ENCODE measurements at regions not wholly inside any gene's neighbourhood (a gene's known extent, or its start where the extent isn't known, plus 50 kb on each side); places are given as distances from the start of the nearest gene placed in this dataset.

DNA sequence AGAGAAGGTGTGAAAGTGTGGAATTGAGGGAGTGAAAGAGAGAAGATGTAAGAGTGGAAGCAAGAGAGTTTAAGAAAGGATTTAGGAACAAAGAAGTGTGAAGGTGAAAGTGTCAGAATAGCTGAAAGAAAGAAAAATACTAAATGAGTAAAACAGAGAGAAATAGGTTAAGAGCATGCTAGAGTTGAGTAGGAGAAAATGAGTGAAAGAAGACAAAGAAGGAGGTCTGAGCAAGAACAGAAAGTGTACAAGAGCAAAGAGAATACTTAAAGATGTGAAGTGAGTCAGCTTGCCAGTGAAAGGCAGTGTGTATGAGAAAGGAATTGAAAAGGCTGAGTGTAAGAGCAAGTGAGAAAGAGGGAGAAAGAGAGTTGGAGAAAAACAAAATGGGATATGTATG, 348.8 kb upstream of the BCHE start:
- Histone ChIP-seq H3K9me3 (no peaks in the 10 kb centered on the region), H3K4me2 (no peak overlapping the region), H3K36me3 (no peaks in the 10 kb centered on the region), H3K27me3 (no peaks in the 10 kb centered on the region), H3K4me1 (no peaks in the 10 kb centered on the region), H3K9ac (no peak overlapping the region), H3K27ac (no peak overlapping the region), H3K4me3 (no peak overlapping the region), H4K20me1 (no peaks in the 10 kb centered on the region)
- TF ChIP-seq Cebpa-rat (IDR thresholded peaks at IDR 0.05), result no peak

GRCh38 chr3:166177130-166177529, 339.9 kb upstream of the BCHE start:
- Histone ChIP-seq H3K4me1 (no peaks in the 10 kb centered on the region), H3K36me3 (no peaks in the 10 kb centered on the region), H4K20me1 (no peaks in the 10 kb centered on the region), H3K27me3 (no peaks in the 10 kb centered on the region), H3K4me3 (no peak overlapping the region), H3K9ac (no peak overlapping the region), H3K4me2 (no peak overlapping the region), H3K27ac (no peak overlapping the region), H3K9me3 (no peaks in the 10 kb centered on the region)
- no peak for TF ChIP-seq Cebpa-rat (IDR thresholded peaks at IDR 0.05)

GRCh38 chr3:166171695-166172094, 334.5 kb upstream of the BCHE start:
- no peaks in the 10 kb centered on the region for H3K9me3 ChIP-seq
- H3K27me3 ChIP-seq, result no peaks in the 10 kb centered on the region
- no peaks in the 10 kb centered on the region for H4K20me1 ChIP-seq
- H3K4me3 ChIP-seq, result no peak overlapping the region
- H3K9ac ChIP-seq, result no peak overlapping the region
- H3K27ac ChIP-seq, result no peak overlapping the region
- no peak for TF ChIP-seq Cebpa-rat (IDR thresholded peaks at IDR 0.05)
- no peaks in the 10 kb centered on the region for H3K36me3 ChIP-seq
- H3K4me2 ChIP-seq, result no peak overlapping the region
- no peaks in the 10 kb centered on the region for H3K4me1 ChIP-seq

DNA sequence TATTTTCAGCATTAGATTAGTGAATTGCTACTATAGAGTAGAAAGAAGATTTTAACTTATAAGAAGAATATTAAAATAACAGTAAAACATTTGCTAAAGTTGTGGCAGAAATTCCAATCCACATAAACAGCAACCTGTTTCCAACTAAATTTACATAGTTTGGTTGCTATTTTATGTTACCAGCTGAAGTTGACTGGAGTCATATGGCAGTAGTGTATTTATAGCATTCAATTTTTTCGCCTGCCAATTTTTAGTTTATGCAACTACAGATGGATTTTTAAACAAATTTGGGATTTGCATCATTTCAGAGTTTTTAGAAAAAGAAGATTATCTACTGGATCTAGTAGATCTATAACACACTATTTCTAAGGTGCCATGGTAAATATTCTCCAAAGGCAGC, 332.5 kb upstream of the BCHE start:
- H4K20me1 ChIP-seq, result no peaks in the 10 kb centered on the region
- TF ChIP-seq Cebpa-rat (IDR thresholded peaks at IDR 0.05), result no peak
- H3K9me3 ChIP-seq, result no peaks in the 10 kb centered on the region
- no peaks in the 10 kb centered on the region for H3K27me3 ChIP-seq
- no peaks in the 10 kb centered on the region for H3K36me3 ChIP-seq
- no peak overlapping the region for H3K9ac ChIP-seq
- H3K4me1 ChIP-seq, result no peaks in the 10 kb centered on the region
- no peak overlapping the region for H3K4me2 ChIP-seq
- no peak overlapping the region for H3K27ac ChIP-seq
- H3K4me3 ChIP-seq, result no peak overlapping the region

- no peak overlapping the region for H3K27ac ChIP-seq
- no peak overlapping the region for H3K4me2 ChIP-seq
- H3K9ac ChIP-seq, result no peak overlapping the region
- H4K20me1 ChIP-seq, result no peaks in the 10 kb centered on the region
- no peaks in the 10 kb centered on the region for H3K9me3 ChIP-seq
- no peak overlapping the region for H3K4me3 ChIP-seq
- no peaks in the 10 kb centered on the region for H3K4me1 ChIP-seq
- H3K27me3 ChIP-seq, result no peaks in the 10 kb centered on the region
- no peak for TF ChIP-seq Cebpa-rat (IDR thresholded peaks at IDR 0.05)
- no peaks in the 10 kb centered on the region for H3K36me3 ChIP-seq
Measured at GRCh38 chr3:166127969-166128368, 290.7 kb upstream of the BCHE start.

- no peaks in the 10 kb centered on the region for H3K4me1 ChIP-seq
- no peaks in the 10 kb centered on the region for H4K20me1 ChIP-seq
- no peaks in the 10 kb centered on the region for H3K36me3 ChIP-seq
- no peak overlapping the region for H3K27ac ChIP-seq
- H3K27me3 ChIP-seq, result no peaks in the 10 kb centered on the region
- no peak overlapping the region for H3K9ac ChIP-seq
- no peak overlapping the region for H3K4me3 ChIP-seq
- TF ChIP-seq Cebpa-rat (IDR thresholded peaks at IDR 0.05), result no peak
- no peaks in the 10 kb centered on the region for H3K9me3 ChIP-seq
- H3K4me2 ChIP-seq, result no peak overlapping the region
Measured at GRCh38 chr3:166125179-166125578, 288.0 kb upstream of the BCHE start.

GRCh38 chr3:166123576-166123975, 286.4 kb upstream of the BCHE start:
- H3K9ac ChIP-seq, result no peak overlapping the region
- no peaks in the 10 kb centered on the region for H3K4me1 ChIP-seq
- no peak overlapping the region for H3K4me2 ChIP-seq
- no peak overlapping the region for H3K4me3 ChIP-seq
- no peaks in the 10 kb centered on the region for H3K36me3 ChIP-seq
- no peaks in the 10 kb centered on the region for H3K27me3 ChIP-seq
- no peaks in the 10 kb centered on the region for H4K20me1 ChIP-seq
- no peak overlapping the region for H3K27ac ChIP-seq
- no peak for TF ChIP-seq Cebpa-rat (IDR thresholded peaks at IDR 0.05)
- H3K9me3 ChIP-seq, result no peaks in the 10 kb centered on the region

GRCh38 chr3:166123088-166123487, 285.9 kb upstream of the BCHE start:
- H3K9ac ChIP-seq, result no peak overlapping the region
- no peaks in the 10 kb centered on the region for H3K27me3 ChIP-seq
- H3K9me3 ChIP-seq, result no peaks in the 10 kb centered on the region
- H4K20me1 ChIP-seq, result no peaks in the 10 kb centered on the region
- H3K4me2 ChIP-seq, result no peak overlapping the region
- H3K4me1 ChIP-seq, result no peaks in the 10 kb centered on the region
- no peaks in the 10 kb centered on the region for H3K36me3 ChIP-seq
- H3K27ac ChIP-seq, result no peak overlapping the region
- no peak for TF ChIP-seq Cebpa-rat (IDR thresholded peaks at IDR 0.05)
- no peak overlapping the region for H3K4me3 ChIP-seq

- Histone ChIP-seq H4K20me1 (no peaks in the 10 kb centered on the region), H3K4me3 (no peak overlapping the region), H3K36me3 (no peaks in the 10 kb centered on the region), H3K4me1 (no peaks in the 10 kb centered on the region), H3K9ac (no peak overlapping the region), H3K27me3 (no peaks in the 10 kb centered on the region), H3K9me3 (no peaks in the 10 kb centered on the region), H3K27ac (no peak overlapping the region), H3K4me2 (no peak overlapping the region)
- no peak for TF ChIP-seq Cebpa-rat (IDR thresholded peaks at IDR 0.05)
Measured at GRCh38 chr3:166118049-166118448, 280.8 kb upstream of the BCHE start.

- Histone ChIP-seq H3K9ac (no peak overlapping the region), H3K4me1 (no peaks in the 10 kb centered on the region), H3K4me3 (no peak overlapping the region), H3K27me3 (no peaks in the 10 kb centered on the region), H3K27ac (no peak overlapping the region), H3K36me3 (no peaks in the 10 kb centered on the region), H3K4me2 (no peak overlapping the region), H4K20me1 (no peaks in the 10 kb centered on the region), H3K9me3 (no peaks in the 10 kb centered on the region)
- TF ChIP-seq Cebpa-rat (IDR thresholded peaks at IDR 0.05), result no peak
Measured at GRCh38 chr3:166114448-166114847, 277.2 kb upstream of the BCHE start.

DNA sequence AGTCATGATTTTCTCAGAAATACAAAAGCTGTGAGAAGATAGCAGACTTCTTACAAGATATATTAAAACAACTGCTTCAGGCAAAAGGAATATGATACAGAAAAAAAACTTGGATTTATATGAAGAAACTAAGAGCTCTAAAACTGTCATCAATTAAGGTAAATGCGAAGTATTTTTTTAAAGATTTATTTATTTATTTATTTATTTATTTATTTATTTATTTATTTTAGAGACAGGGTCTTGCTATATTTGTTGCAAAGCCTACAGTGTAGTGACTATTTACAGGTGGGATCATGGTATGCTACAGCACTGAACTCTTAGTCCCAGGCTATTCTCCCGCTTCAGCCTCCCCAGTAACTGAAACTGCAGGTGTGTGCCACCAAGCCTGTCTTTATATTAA, 274.3 kb upstream of the BCHE start:
- Histone ChIP-seq H3K36me3 (no peaks in the 10 kb centered on the region), H3K27ac (no peak overlapping the region), H3K9ac (no peak overlapping the region), H3K27me3 (no peaks in the 10 kb centered on the region), H3K4me1 (no peaks in the 10 kb centered on the region), H3K4me2 (no peak overlapping the region), H4K20me1 (no peaks in the 10 kb centered on the region), H3K4me3 (no peak overlapping the region), H3K9me3 (no peaks in the 10 kb centered on the region)
- no peak for TF ChIP-seq Cebpa-rat (IDR thresholded peaks at IDR 0.05)

Data from BLaER1 (cell line).